ENCODE measurements at regions not wholly inside any gene's neighbourhood (a gene's known extent, or its start where the extent isn't known, plus 50 kb on each side); places are given as distances from the start of the nearest gene placed in this dataset.

GRCh38 chr1:34341896-34342295 lies 165.2 kb downstream of the C1orf94 start:
- no peak for TF ChIP-seq EZH2 (IDR thresholded peaks at IDR 0.05; ENCODE audit: insufficient read depth, poor library complexity, severe bottlenecking)
- no peak for TF ChIP-seq EZH2phosphoT487 (IDR thresholded peaks at IDR 0.05; ENCODE audit: insufficient read depth, low read depth)
